Stomach (tissue), 8 donors: ENCODE measurements at regions not wholly inside any gene's neighbourhood (a gene's known extent, or its start where the extent isn't known, plus 50 kb on each side); places are given as distances from the start of the nearest gene placed in this dataset.

Experiments
- DNase-seq, 2 donors: peaks; one replicate each; pipeline versions ENCODE4 v3.0.0 to v3.0.0-alpha.2; 2013 to 2019
- H3K27ac ChIP-seq, 5 donors: fragments of 200-600 bp in 4 of 5; sonication (generic) in 4 of 5; one replicate each; pipeline ENCODE4 v1.5.1; 2013 to 2019; ENCODE audit warnings: mild to moderate bottlenecking in 1 of 5, moderate library complexity in 1 of 5
- H3K27me3 ChIP-seq, 3 donors: fragments of 200-600 bp; sonication (generic); one replicate each; pipeline ENCODE4 v1.5.1; 2017 to 2019; ENCODE audit warnings: mixed run types in 1 of 3
- H3K36me3 ChIP-seq, 4 donors: fragments of 200-600 bp; sonication (generic); 1 replicate in 3 of 4; 2 replicates in 1 of 4; pipeline ENCODE4 v1.5.1; 2016 to 2019
- H3K4me1 ChIP-seq, 4 donors: fragments of 200-600 bp; sonication (generic); one replicate each; pipeline ENCODE4 v1.5.1; 2016 to 2019
- H3K4me3 ChIP-seq, 4 donors: fragments of 200-600 bp; sonication (generic) in 3 of 4; one replicate each; pipeline ENCODE4 v1.5.1; 2016 to 2019; ENCODE audit warnings: mild to moderate bottlenecking in 1 of 4
- H3K9me3 ChIP-seq, 4 donors: fragments of 200-600 bp; sonication (generic); one replicate each; pipeline ENCODE4 v1.5.1; 2016 to 2019
- EP300 ChIP-seq: sonication (generic); formaldehyde crosslinking; IDR thresholded peaks from one replicate; pipeline ENCODE4 v1.6.1; 2017; ENCODE audit warnings: antibody characterized with exemption
- POLR2A ChIP-seq, 4 donors: fragments of 450-650 bp; IDR thresholded peaks; one replicate each; pipeline ENCODE4 v1.6.1; 2016; ENCODE audit warnings: antibody characterized with exemption in 4 of 4, control low read depth in 2 of 4, mild to moderate bottlenecking in 1 of 4, moderate library complexity in 1 of 4
- POLR2AphosphoS5 ChIP-seq, 3 donors: sonication (generic); formaldehyde crosslinking; IDR thresholded peaks; one replicate each; pipeline ENCODE4 v1.6.1; 2016; ENCODE audit warnings: antibody characterized with exemption in 3 of 3
- WGBS, 5 donors: extraction: QIAGEN DNeasy Blood & Tissue Kit in 3 of 5; methylation state at CpG; one replicate each; pipeline versions ENCODE4 v1.1.5 to v1.1.7; 2013 to 2018; 5-methylcytosine and 5-hydroxymethylcytosine counted together
- intact Hi-C: fragments of 100-400 bp; cut with DNase I; formaldehyde crosslinking; loops from one replicate; pipeline ENCODE4 v1.15.1; 2023; ENCODE audit warnings: low total_unique reads
- TF ChIP-seq, protein P1 (sequence below), 7 experiments: fragments of 450-650 bp in 4 of 7; fragments of 200-600 bp in 3 of 7; sonication (generic) in 3 of 7; IDR thresholded peaks; one replicate each; pipeline ENCODE4 v1.5.1; 2016 to 2019; ENCODE audit warnings: antibody characterized with exemption in 7 of 7, control low read depth in 2 of 7, mild to moderate bottlenecking in 1 of 7
- donor health status: healthy with polysubstance abuse.
- donor health status: Bipolar disorder and iron deficiency.
- donor health status: healthy.

DNA sequence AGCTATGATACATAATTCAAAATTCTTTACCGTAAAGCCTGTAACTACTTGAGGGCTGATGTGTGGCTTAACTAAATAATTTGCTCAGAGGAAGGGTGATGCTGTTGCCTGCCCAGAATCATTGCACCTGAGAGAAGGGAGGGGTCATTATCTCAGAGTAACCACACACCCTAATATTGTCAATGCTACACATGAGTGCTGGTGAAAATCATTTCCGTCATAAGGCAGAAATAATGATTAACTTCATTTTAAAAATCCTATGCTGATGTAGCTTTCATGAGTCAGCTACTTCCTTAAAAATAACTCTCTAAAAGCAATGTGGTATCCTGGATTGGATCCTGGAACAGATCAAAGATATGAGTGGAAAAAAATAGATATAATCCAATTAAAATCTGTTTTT lies 146.4 kb upstream of the FAM83B start:
- no peaks in the 10 kb centered on the region for H3K9me3 ChIP-seq
- no peak overlapping the region for H3K4me3 ChIP-seq
- TF ChIP-seq, protein P1, sequence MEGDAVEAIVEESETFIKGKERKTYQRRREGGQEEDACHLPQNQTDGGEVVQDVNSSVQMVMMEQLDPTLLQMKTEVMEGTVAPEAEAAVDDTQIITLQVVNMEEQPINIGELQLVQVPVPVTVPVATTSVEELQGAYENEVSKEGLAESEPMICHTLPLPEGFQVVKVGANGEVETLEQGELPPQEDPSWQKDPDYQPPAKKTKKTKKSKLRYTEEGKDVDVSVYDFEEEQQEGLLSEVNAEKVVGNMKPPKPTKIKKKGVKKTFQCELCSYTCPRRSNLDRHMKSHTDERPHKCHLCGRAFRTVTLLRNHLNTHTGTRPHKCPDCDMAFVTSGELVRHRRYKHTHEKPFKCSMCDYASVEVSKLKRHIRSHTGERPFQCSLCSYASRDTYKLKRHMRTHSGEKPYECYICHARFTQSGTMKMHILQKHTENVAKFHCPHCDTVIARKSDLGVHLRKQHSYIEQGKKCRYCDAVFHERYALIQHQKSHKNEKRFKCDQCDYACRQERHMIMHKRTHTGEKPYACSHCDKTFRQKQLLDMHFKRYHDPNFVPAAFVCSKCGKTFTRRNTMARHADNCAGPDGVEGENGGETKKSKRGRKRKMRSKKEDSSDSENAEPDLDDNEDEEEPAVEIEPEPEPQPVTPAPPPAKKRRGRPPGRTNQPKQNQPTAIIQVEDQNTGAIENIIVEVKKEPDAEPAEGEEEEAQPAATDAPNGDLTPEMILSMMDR (IDR thresholded peaks at IDR 0.05), result no peak
- TF ChIP-seq EP300 (no peak), POLR2A (IDR thresholded peaks at IDR 0.05) (no peak), POLR2AphosphoS5 (IDR thresholded peaks at IDR 0.05) (peak in 1 of 3 donors; percentile 13)
- H3K27me3 ChIP-seq, result no peaks in the 10 kb centered on the region
- DNase-seq, result peak in 1 of 2 donors; percentile 59
- H3K36me3 ChIP-seq, result no peaks in the 10 kb centered on the region
- 31 to 61% (median 42%) methylated on average over 2 of the region's 2 CpGs for WGBS, 5 donors
- peaks cover 0 to 3% (median 0%) of the 10 kb centered on the region in 4 donors for H3K4me1 ChIP-seq
- intact Hi-C loops, result no loop called here
- H3K27ac ChIP-seq, result no peak overlapping the region

DNA sequence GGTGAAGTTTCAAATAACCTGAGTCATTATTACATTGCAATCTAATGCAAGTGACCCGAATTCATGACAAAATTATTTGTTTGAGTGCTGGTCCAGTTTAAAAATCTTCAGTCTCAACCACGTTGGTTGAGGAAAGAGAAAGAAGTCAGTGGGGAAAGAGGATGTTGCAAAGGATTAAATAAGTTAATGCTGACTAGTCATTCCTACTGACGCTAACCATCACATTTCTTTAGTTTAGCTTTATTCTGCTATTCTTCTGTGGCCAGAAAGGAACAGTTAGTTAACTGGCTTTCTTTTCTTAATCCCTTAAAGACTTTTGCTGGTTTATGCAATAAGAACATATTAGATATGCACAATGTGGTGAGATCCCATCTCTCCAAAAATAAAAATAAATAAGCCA lies 143.8 kb upstream of the FAM83B start:
- Histone ChIP-seq H3K27ac (no peak overlapping the region), H3K9me3 (no peaks in the 10 kb centered on the region), H3K4me3 (no peak overlapping the region), H3K36me3 (no peaks in the 10 kb centered on the region), H3K27me3 (no peaks in the 10 kb centered on the region), H3K4me1 (peaks cover 0 to 3% (median 2%) of the 10 kb centered on the region in 4 donors)
- DNase-seq, result no peak
- no peak for TF ChIP-seq EP300
- TF ChIP-seq, protein P1 (IDR thresholded peaks at IDR 0.05), result no peak
- no peak for TF ChIP-seq POLR2AphosphoS5 (IDR thresholded peaks at IDR 0.05)
- TF ChIP-seq POLR2A (IDR thresholded peaks at IDR 0.05), result no peak
- WGBS, 5 donors, result 64 to 91% (median 86%) methylated on average over 3 of the region's 3 CpGs
- intact Hi-C loops, result no loop called here

DNA sequence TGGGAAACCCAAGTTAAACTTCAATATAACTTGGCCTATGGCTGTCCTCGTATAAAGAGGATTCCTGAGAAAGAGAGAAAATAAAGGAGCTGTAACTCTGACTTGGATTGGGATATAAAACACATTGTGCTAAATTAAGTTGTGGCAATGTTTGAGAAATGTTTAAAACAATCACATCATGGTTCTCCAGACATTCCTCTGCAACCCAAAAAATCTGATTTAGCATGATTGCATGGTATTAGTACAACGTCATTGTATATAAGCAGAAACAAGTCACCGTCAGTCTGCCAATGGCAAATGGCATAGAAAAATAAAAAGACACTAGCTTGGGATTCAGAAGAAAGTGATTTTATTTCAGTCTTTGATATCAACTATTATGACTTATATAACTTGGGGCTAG lies 140.2 kb upstream of the FAM83B start:
- Histone ChIP-seq H3K27me3 (no peaks in the 10 kb centered on the region), H3K27ac (no peak overlapping the region), H3K9me3 (no peaks in the 10 kb centered on the region), H3K4me3 (no peak overlapping the region), H3K36me3 (no peaks in the 10 kb centered on the region), H3K4me1 (peaks cover 0 to 3% (median 0%) of the 10 kb centered on the region in 4 donors)
- intact Hi-C loops, result no loop called here
- WGBS, 5 donors, result 61 to 73% (median 62%) methylated on average over 3 of the region's 3 CpGs
- TF ChIP-seq, protein P1 (IDR thresholded peaks at IDR 0.05), result no peak
- TF ChIP-seq EP300 (no peak), POLR2A (IDR thresholded peaks at IDR 0.05) (no peak), POLR2AphosphoS5 (IDR thresholded peaks at IDR 0.05) (no peak)
- no peak for DNase-seq

DNA sequence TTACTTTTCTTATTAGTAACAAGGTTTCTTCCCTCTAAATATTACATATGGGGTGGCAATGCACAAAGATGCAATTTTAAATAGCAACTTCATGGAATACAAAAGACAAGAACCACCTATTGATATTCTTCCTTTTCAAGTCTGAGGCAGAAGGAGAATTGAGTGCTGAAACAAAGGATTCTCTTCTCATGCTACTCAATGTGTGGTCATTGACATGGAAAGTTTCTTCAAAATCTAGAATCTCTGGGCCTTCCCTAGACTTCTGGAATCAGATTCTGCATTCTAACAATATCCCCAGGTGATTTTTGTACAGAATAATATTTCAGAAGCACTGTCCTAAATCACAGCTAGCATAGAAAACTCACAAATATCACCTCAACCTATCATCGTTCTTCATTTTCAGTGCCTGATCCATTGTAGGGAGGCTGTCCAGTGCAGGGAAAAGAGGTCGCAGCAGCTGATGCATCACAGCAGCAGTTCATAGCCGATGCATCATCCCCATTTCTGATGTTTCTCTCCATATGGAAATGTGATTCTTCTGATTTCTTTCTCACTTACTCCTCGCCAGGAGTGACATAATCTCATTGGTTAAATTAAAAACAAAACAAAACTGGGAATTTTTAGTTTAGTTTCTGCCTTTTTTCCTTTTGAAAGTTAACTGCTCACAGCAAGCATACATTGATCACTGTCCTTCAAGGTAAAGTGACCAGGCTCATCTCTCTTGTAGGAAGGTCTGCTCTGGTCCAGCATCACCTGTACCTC lies 139.5 kb upstream of the FAM83B start:
- no peak overlapping the region for H3K4me3 ChIP-seq
- no peaks in the 10 kb centered on the region for H3K27me3 ChIP-seq
- no peaks in the 10 kb centered on the region for H3K36me3 ChIP-seq
- DNase-seq, result no peak
- intact Hi-C loops, result no loop called here
- H3K9me3 ChIP-seq, result no peaks in the 10 kb centered on the region
- TF ChIP-seq, protein P1 (IDR thresholded peaks at IDR 0.05), result no peak
- TF ChIP-seq POLR2AphosphoS5 (IDR thresholded peaks at IDR 0.05) (no peak), POLR2A (IDR thresholded peaks at IDR 0.05) (no peak), EP300 (no peak)
- peaks cover 0 to 3% (median 0%) of the 10 kb centered on the region in 4 donors for H3K4me1 ChIP-seq
- H3K27ac ChIP-seq, result no peak overlapping the region
- 86 to 94% (median 92%) methylated on average over 4 of the region's 4 CpGs for WGBS, 5 donors
